NOMO-1 (cell line): ENCODE measurements at regions not wholly inside any gene's neighbourhood (a gene's known extent, or its start where the extent isn't known, plus 50 kb on each side); places are given as distances from the start of the nearest gene placed in this dataset.

Source experiments
- DNase-seq, 2 experiments: peaks; one replicate each; lab custom pipeline; 2025; ENCODE audit not compliant: unreplicated experiment in 2 of 2; lab: John Stamatoyannopoulos, UW

- no peak for DNase-seq
Measured at GRCh38 chr3:128569756-128570155, 76.8 kb upstream of the GATA2 start.

GRCh38 chr3:128568602-128569490 lies 75.8 kb upstream of the GATA2 start:
- DNase-seq, result peak in 1 of 2 experiments; percentile 19

- no peak for DNase-seq
Measured at GRCh38 chr3:128567705-128568356, 74.8 kb upstream of the GATA2 start.

GRCh38 chr3:128567141-128567540 lies 74.1 kb upstream of the GATA2 start:
- no peak for DNase-seq

GRCh38 chr3:128563439-128563838 lies 70.4 kb upstream of the GATA2 start:
- no peak for DNase-seq

- DNase-seq, result no peak
Measured at GRCh38 chr3:128561504-128561903, 68.5 kb upstream of the GATA2 start.

- DNase-seq, result no peak
Measured at GRCh38 chr3:128560768-128561167, 67.8 kb upstream of the GATA2 start.

- no peak for DNase-seq
Measured at GRCh38 chr3:128559486-128560225, 66.7 kb upstream of the GATA2 start.

GRCh38 chr3:128557531-128558280 lies 64.7 kb upstream of the GATA2 start:
- no peak for DNase-seq

GRCh38 chr3:128556907-128557306 lies 63.9 kb upstream of the GATA2 start:
- DNase-seq, result no peak

- no peak for DNase-seq
Measured at GRCh38 chr3:128556384-128556783, 63.4 kb upstream of the GATA2 start.

- no peak for DNase-seq
Measured at GRCh38 chr3:128555841-128556240, 62.8 kb upstream of the GATA2 start.

GRCh38 chr3:128555098-128555825 lies 62.3 kb upstream of the GATA2 start:
- DNase-seq, result peak in 1 of 2 experiments; percentile 25

GRCh38 chr3:128554465-128555097 lies 61.6 kb upstream of the GATA2 start:
- DNase-seq, result no peak

- DNase-seq, result no peak
Measured at GRCh38 chr3:128554100-128554464, 61.1 kb upstream of the GATA2 start.

GRCh38 chr3:128553560-128553959 lies 60.6 kb upstream of the GATA2 start:
- DNase-seq, result no peak

- DNase-seq, result no peak
Measured at GRCh38 chr3:128551867-128552266, 58.9 kb upstream of the GATA2 start.

- DNase-seq, result no peak
Measured at GRCh38 chr3:128551451-128551850, 58.5 kb upstream of the GATA2 start.

- DNase-seq, result no peak
Measured at GRCh38 chr3:128550471-128551126, 57.6 kb upstream of the GATA2 start.
